ENCODE measurements at regions not wholly inside any gene's neighbourhood (a gene's known extent, or its start where the extent isn't known, plus 50 kb on each side); places are given as distances from the start of the nearest gene placed in this dataset.

DNA sequence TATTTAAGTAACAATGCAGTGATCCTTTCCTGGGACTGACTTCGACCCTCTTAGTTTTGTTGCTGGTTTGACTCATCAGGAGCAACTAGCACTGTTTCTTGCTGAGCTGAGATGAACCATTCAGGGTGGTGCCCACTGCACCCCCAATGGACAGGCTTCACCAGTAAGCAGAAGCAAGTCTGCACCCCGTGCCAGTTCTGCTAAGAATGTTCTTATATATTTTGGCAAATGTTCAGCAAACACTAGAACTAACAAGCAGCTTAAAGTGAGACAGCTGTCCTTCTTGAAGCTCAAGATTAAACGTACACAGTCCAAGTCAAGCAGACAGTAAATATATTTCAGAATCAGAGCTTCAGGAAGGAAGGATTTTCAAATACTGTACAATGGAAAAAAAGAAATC, 561.3 kb upstream of the CDH4 start:
- H3K4me1 Mint-ChIP-seq, result no peaks in the 10 kb centered on the region
- CTCF ChIA-PET, result no interaction called here
- no peak overlapping the region for H3K27ac Mint-ChIP-seq
- peaks cover 3% of the 10 kb centered on the region for H3K27me3 Mint-ChIP-seq
- no peak overlapping the region for H3K4me3 Mint-ChIP-seq
- H3K36me3 Mint-ChIP-seq, result no peaks in the 10 kb centered on the region
- no peak for DNase-seq
- no peaks in the 10 kb centered on the region for H3K9me3 Mint-ChIP-seq

DNA sequence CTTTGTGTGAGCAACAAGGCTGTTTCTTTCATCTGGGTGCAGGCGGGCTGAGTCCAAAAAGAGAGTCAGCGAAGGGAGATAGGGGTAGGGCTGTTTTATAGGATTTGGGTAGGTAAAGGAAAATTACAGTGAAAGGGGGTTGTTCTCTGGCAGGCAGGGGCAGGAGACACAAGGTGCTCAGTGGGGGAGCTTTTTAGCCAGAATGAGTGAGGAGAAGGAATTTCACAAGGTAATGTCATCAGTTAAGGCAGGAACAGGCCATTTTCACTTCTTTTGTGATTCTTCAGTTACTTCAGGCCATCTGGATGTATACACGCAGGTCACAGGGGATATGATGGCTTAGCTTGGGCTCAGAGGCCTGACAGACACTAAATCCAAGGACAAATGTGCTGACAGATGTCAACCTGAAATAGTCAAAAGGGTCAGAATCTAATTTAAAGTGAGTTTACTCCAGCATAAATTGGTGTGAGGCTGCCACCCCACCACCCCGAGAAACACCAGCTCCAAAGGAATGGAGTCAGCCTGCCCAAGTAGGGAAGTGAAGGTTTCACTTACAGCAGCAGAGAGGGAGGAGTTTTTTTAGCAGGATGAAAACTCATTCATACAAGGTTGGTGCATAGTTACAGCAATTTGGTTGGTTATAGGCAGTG, 560.0 kb upstream of the CDH4 start:
- H3K36me3 Mint-ChIP-seq, result no peaks in the 10 kb centered on the region
- CTCF ChIA-PET, result no interaction called here
- DNase-seq, result no peak
- H3K9me3 Mint-ChIP-seq, result no peaks in the 10 kb centered on the region
- H3K4me1 Mint-ChIP-seq, result no peaks in the 10 kb centered on the region
- H3K4me3 Mint-ChIP-seq, result no peak overlapping the region
- no peak overlapping the region for H3K27ac Mint-ChIP-seq
- H3K27me3 Mint-ChIP-seq, result peaks cover 3% of the 10 kb centered on the region

DNA sequence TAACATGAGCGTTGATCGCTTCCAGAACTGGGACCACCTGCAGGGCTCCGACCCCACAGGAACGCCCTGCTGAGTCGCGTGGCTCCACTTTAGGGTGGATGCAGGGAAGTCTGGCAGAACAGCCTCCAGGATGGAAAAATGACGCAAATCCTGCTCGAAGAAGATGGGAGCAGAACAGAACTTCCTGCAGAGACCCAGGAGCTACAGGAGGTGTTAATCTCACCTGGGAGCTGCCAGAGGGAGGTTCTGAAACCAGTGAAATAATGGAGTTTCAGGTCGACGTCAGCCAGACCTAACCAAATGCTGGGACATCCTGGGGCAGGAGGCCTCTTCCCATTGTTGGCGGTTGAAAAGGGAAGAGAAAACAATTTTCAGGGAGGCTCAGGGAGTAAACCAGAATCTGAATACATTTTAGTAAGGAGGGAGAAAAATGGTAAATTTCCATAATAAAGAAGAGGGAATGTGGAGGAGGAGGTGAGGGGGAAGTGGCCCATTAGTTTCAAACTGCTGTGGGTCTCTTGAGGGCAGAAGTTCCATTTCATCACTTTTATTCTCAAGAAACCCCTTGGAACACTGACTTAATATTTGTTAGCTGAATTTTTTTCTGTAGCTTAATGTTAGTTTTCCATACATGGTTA, 558.4 kb upstream of the CDH4 start:
- Mint-ChIP-seq H3K4me3 (no peak overlapping the region), H3K9me3 (no peaks in the 10 kb centered on the region), H3K27ac (no peak overlapping the region), H3K27me3 (peaks cover 3% of the 10 kb centered on the region), H3K4me1 (no peaks in the 10 kb centered on the region), H3K36me3 (no peaks in the 10 kb centered on the region)
- CTCF ChIA-PET, result no interaction called here
- DNase-seq, result no peak

- CTCF ChIA-PET, result no interaction called here
- H3K4me3 Mint-ChIP-seq, result no peak overlapping the region
- H3K9me3 Mint-ChIP-seq, result no peaks in the 10 kb centered on the region
- no peaks in the 10 kb centered on the region for H3K36me3 Mint-ChIP-seq
- no peak overlapping the region for H3K27ac Mint-ChIP-seq
- H3K27me3 Mint-ChIP-seq, result peaks cover 3% of the 10 kb centered on the region
- H3K4me1 Mint-ChIP-seq, result no peaks in the 10 kb centered on the region
- no peak for DNase-seq
Measured at GRCh38 chr20:60694763-60695162, 557.3 kb upstream of the CDH4 start.

DNA sequence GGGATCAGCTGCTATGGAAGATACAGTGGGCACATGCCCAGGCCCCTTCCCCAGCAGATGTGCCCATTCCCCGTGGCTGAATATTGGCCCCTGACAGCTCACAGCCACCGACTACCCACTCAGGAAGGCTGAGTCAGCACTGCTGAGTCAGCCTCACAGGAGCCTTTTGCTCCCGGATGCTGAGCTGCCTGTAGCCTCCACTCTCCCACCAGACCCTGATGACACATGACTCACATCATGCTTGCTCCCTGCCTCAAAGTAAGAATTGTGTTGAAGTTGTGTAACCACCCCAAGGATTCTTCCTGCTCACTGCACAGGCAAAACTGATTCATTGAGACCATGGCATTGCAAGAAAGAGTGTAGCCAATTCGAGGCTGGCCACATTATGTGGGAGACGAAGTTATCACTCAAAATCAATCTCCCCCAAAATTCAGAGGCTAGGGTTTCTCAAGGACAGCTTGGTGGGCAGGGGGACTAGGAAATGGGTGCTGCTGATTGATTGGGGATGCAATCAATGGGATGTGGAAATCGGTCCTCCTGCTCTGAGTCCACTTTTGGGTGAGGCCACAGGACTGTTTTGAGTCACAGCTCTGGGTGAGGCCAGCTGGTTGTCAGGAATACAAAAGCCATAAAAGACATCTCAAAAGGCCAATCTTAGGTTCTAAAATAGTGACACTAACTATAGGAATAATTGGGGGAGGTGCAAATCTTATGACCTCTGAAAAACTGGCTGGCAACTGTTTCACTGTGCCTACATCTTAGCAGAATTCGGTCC, 556.6 kb upstream of the CDH4 start:
- Mint-ChIP-seq H3K4me1 (no peaks in the 10 kb centered on the region), H3K9me3 (no peaks in the 10 kb centered on the region), H3K36me3 (no peaks in the 10 kb centered on the region), H3K27me3 (peaks cover 3% of the 10 kb centered on the region), H3K4me3 (no peak overlapping the region), H3K27ac (no peak overlapping the region)
- DNase-seq, result no peak
- CTCF ChIA-PET, result no interaction called here

GRCh38 chr20:60697252-60697651, 554.8 kb upstream of the CDH4 start:
- no peaks in the 10 kb centered on the region for H3K4me1 Mint-ChIP-seq
- H3K36me3 Mint-ChIP-seq, result no peaks in the 10 kb centered on the region
- no peaks in the 10 kb centered on the region for H3K9me3 Mint-ChIP-seq
- H3K27ac Mint-ChIP-seq, result no peak overlapping the region
- H3K4me3 Mint-ChIP-seq, result no peak overlapping the region
- peaks cover 3% of the 10 kb centered on the region for H3K27me3 Mint-ChIP-seq
- CTCF ChIA-PET, result no interaction called here
- no peak for DNase-seq

DNA sequence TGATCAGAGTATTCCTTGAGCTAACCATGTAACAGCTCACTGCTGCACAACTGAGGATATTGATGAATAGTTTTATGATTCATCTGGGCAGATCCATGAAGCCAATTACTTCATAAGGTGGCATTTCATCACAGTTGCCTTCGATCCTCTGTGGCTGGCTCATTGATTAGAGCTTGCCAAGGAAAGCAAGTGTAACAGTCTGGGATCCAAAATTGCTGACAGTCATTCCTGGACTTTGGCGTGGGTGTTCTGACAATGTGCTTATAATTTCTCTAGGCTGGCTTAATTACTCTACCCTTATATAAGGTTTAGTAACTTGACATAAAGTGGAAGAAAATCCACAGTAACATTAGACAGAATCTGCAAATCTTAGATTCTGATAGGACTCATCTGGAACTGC, 551.3 kb upstream of the CDH4 start:
- no peak overlapping the region for H3K4me3 Mint-ChIP-seq
- no peaks in the 10 kb centered on the region for H3K27me3 Mint-ChIP-seq
- H3K4me1 Mint-ChIP-seq, result no peaks in the 10 kb centered on the region
- no peak for DNase-seq
- no peak overlapping the region for H3K27ac Mint-ChIP-seq
- CTCF ChIA-PET, result no interaction called here
- H3K36me3 Mint-ChIP-seq, result no peaks in the 10 kb centered on the region
- H3K9me3 Mint-ChIP-seq, result no peaks in the 10 kb centered on the region

- Mint-ChIP-seq H3K36me3 (no peaks in the 10 kb centered on the region), H3K27ac (no peak overlapping the region), H3K4me3 (no peak overlapping the region), H3K9me3 (no peaks in the 10 kb centered on the region), H3K4me1 (no peaks in the 10 kb centered on the region), H3K27me3 (no peaks in the 10 kb centered on the region)
- CTCF ChIA-PET, result no interaction called here
- DNase-seq, result no peak
Measured at GRCh38 chr20:60704147-60704546, 547.9 kb upstream of the CDH4 start.

- H3K4me3 Mint-ChIP-seq, result no peak overlapping the region
- CTCF ChIA-PET, result no interaction called here
- H3K36me3 Mint-ChIP-seq, result no peaks in the 10 kb centered on the region
- H3K4me1 Mint-ChIP-seq, result no peaks in the 10 kb centered on the region
- no peak overlapping the region for H3K27ac Mint-ChIP-seq
- H3K27me3 Mint-ChIP-seq, result no peaks in the 10 kb centered on the region
- DNase-seq, result no peak
- no peaks in the 10 kb centered on the region for H3K9me3 Mint-ChIP-seq
Measured at GRCh38 chr20:60713396-60713795, 538.7 kb upstream of the CDH4 start.

DNA sequence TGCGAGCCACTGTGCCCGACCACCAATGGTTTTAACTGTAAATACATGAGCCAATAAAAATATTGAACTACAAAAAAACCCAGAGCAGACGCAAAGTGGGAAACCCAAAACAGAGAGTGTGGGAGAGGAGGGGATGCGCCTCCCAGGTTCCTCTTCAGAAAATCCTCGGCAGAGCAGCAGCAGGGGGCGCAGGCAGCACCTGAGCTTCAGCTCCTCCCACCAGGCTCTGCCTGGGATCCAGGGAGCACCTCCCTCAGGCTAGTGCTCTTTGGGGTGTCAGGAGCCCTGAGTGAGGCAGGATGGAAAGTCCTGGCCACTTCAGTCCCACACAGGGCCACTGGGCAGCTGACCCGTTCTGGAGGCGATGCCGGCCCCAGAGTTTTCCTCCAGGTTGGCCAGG, 536.9 kb upstream of the CDH4 start:
- no peaks in the 10 kb centered on the region for H3K9me3 Mint-ChIP-seq
- H3K27me3 Mint-ChIP-seq, result no peaks in the 10 kb centered on the region
- no peak for DNase-seq
- CTCF ChIA-PET, result no interaction called here
- H3K4me1 Mint-ChIP-seq, result no peaks in the 10 kb centered on the region
- H3K27ac Mint-ChIP-seq, result no peak overlapping the region
- H3K36me3 Mint-ChIP-seq, result no peaks in the 10 kb centered on the region
- no peak overlapping the region for H3K4me3 Mint-ChIP-seq

DNA sequence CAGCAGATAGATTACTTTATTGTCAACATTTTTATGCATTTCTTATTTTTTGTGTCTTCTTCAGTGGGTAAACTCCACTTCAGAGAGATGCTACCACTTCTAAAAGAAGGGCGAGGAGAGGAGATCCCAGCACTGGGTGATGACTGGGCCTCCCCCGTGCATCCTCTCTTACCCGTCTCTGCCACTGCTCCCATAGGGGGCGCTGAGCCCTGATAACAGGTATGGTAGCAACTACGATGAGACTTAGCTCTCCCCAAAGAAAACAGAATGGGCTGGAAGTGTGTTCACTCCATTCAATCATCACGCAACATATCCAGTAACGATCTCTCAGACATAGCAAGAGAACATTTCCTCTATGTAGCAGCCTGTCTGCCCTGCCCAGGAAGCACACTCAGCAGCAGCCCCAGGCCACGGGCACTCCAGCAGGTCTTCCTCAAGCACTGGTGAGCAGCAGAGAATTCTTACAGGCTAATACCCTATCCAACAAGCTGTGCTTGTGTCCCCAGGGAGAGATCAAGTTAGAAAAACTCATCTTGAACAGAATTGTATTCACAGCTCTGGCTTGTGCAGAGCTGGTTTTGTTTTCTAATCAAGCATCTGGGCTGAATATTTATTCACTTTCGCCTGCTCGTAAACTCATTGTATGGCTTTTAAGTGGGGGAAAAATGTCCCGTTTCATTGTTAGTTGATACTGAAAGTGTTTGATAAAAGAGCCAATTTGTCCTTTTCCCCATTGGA, 533.1 kb upstream of the CDH4 start:
- Mint-ChIP-seq H3K27me3 (no peaks in the 10 kb centered on the region), H3K27ac (no peak overlapping the region)
- CTCF ChIA-PET, result no interaction called here

DNA sequence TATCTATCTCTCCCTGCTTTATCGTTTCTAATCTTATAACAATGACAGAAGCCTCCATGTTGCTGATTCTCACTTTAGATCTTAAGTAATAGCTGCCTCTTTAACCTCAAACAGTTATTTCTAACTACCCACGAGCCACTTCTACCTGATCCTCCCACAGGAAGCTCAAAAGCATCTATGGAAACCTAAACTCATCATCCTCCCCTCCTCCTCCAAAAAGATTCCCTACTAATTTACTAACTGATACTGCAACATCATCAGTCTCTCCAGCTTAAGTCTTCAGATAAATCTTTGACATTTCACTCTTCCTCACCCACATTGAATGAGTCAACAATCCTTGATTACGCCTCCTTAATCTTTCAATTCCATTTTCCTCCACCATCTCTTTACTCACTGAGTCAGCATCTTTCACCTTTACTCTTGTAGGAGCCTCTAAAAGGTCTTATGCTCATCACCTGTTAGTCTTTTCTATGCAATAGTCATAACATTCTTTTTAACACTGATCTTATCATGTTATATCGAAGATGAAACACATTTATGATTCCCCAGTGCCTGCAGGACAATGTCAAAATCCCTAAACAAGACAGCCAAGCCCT, 526.7 kb upstream of the CDH4 start:
- Mint-ChIP-seq H3K4me1 (no peaks in the 10 kb centered on the region), H3K4me3 (no peak overlapping the region), H3K27me3 (no peaks in the 10 kb centered on the region), H3K27ac (no peak overlapping the region), H3K9me3 (peaks cover 5% of the 10 kb centered on the region), H3K36me3 (no peaks in the 10 kb centered on the region)
- no peak for DNase-seq
- CTCF ChIA-PET, result no interaction called here

More for the DNA sequence above, 533.1 kb upstream of the CDH4 start:
- H3K4me3 Mint-ChIP-seq, result no peak overlapping the region
- no peaks in the 10 kb centered on the region for H3K36me3 Mint-ChIP-seq
- DNase-seq, result no peak
- H3K9me3 Mint-ChIP-seq, result no peaks in the 10 kb centered on the region
- no peaks in the 10 kb centered on the region for H3K4me1 Mint-ChIP-seq

DNA sequence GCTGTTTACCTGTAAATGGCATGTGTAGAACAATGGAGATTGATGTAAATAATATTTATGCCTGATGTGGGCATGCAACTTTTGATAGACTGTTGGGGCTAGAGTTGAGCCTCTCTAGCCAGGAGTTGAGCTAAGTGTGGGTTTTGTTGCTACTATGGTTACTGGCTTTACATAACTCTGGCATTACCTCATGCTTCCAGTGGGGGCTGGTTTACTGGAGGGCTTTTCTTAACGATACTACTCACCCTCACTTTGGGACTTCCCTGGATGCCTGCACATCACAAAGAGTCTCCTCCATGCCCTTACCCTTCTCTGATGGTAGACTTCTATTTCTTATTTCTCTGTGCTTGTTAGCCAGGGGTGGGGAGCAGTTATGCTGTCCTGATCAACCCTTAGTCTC, 524.6 kb upstream of the CDH4 start:
- no peak overlapping the region for H3K4me3 Mint-ChIP-seq
- no peaks in the 10 kb centered on the region for H3K4me1 Mint-ChIP-seq
- DNase-seq, result no peak
- H3K36me3 Mint-ChIP-seq, result no peaks in the 10 kb centered on the region
- peaks cover 8% of the 10 kb centered on the region for H3K9me3 Mint-ChIP-seq
- H3K27me3 Mint-ChIP-seq, result no peaks in the 10 kb centered on the region
- H3K27ac Mint-ChIP-seq, result no peak overlapping the region
- CTCF ChIA-PET, result no interaction called here

- Mint-ChIP-seq H3K27me3 (no peaks in the 10 kb centered on the region), H3K36me3 (no peaks in the 10 kb centered on the region), H3K4me1 (no peaks in the 10 kb centered on the region), H3K9me3 (peaks cover 8% of the 10 kb centered on the region), H3K27ac (no peak overlapping the region), H3K4me3 (no peak overlapping the region)
- no peak for DNase-seq
- CTCF ChIA-PET, result no interaction called here
Measured at GRCh38 chr20:60728705-60729104, 523.4 kb upstream of the CDH4 start.

Data from activated naive CD4-positive, alpha-beta T cell treated with anti-CD3 and anti-CD28 coated beads, Interleukin-2, amount 10 ng/mL, durations not matched to agents 7 days and 5 days (primary cell).